ENCODE measurements at regions not wholly inside any gene's neighbourhood (a gene's known extent, or its start where the extent isn't known, plus 50 kb on each side); places are given as distances from the start of the nearest gene placed in this dataset.

DNA sequence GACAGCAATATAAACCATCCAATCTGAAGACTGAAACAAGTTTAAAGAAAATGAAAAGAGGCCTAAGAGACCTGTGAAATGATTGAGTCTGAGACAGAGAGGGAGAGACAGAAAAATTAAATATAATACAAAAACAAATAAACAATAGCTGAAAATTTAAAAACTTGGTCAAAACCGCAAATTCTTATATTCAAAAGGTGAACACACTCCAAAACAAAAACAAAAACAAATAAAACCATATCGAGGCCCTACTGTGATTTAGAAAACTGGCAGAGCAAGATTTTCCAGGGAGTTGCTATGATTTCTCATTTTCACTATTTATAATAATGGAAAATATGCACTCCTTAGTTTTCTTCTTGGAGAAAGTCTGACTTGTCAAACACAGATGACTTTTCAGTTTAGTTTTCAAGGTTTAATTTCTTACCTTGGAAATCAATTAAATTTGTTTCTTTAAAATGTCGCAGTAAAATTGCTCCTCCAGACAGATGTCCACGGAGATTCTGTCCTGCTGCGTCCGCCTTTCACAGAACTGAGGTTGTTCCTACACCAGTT lies 1420.3 kb downstream of the UQCRFS1 start:
- no peak for DNase-seq (ENCODE audit: low read depth in 3 of 3)

DNA sequence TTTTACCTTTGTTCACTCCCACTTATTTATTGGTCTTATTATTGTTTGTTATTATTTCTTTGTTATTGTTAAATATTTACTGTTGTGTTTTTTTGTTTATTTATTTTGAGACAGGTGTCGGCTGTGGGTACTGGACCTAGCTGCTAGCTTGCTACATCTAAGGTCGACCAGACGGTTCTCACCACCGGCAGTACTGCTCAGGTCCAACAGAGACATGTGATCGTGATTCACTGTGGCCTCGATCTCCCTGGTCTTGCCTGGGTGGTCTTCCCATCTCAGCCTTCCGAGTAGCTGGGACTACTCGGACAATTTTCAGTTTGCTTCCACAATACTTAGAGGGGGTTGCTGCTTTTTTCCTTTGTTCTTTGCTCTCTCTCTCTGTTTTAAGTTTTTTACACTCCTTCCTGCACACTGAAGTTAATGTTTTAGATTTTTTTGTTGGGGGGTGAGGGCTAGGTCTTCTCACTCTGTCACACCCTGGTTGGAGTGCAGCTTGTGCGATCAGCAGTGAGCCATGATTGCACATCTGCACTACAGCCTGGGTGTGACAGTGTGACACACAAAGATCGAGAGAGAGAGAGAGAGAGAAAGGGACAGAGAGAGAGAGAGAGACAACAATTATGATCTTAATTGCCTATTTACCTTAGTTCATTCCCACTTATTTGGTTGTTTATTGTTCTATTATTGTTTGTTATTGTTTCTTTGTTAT lies 1432.4 kb downstream of the UQCRFS1 start:
- no peak for DNase-seq (ENCODE audit: low read depth in 3 of 3)

DNA sequence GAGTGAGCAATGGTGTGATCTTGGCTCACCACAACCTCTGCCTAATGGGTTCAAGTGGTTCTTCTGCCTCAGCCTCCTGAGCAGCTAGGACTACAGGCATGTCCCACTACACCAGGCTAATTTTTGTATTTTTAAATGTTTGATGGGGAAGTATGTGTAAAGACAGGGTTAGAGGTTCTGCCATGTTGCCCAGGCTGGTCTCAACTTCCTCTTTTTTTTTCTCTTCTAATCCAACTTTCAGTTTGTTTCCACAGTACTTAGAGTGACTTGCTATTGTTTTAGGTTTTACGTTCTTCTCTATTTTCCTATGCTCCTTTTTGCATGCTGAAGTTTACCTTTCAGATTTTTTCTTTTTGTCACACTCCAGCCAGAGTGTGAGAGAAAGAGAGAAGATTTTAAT lies 1433.0 kb downstream of the UQCRFS1 start:
- no peak for DNase-seq (ENCODE audit: low read depth in 3 of 3)

DNA sequence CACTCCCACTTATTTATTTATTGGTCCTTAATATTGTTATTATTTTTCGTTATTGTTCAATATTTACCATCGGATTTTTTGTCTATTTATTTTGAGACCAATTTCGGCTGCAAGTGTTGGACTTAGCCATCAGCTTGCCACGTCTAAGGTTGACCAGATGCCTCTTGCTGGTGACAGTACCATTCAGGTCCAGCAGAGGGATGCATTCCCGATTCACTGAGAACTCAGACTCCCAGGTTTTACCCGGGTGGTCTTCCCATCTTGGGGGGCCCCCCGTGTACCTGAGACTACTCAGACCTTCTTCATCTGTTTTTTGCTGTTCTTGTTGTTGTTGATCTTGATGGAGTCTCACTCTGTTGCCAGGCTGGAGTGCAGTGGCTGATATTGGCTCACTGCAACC lies 1435.2 kb downstream of the UQCRFS1 start:
- DNase-seq (ENCODE audit: low read depth in 3 of 3), result no peak

DNA sequence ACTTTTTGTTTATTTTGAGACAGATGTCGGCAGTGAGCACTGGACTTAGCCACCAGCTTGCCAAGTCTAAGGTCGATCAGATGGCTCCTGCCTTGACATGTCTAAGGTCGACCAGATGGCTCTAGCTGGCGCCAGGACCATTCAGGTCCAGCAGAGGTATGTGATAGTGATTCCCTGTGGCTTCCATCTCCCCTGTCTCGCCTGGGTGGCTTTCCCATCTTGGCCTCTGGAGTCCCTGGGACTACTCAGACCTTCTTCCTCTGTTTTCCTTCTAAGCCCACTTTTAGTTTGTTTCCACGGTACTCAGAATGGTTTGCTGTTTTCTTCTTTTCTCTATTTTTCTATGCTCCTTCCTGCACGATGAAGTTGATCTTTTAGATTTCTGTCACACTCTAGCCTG lies 1435.7 kb downstream of the UQCRFS1 start:
- no peak for DNase-seq (ENCODE audit: low read depth in 3 of 3)

DNA sequence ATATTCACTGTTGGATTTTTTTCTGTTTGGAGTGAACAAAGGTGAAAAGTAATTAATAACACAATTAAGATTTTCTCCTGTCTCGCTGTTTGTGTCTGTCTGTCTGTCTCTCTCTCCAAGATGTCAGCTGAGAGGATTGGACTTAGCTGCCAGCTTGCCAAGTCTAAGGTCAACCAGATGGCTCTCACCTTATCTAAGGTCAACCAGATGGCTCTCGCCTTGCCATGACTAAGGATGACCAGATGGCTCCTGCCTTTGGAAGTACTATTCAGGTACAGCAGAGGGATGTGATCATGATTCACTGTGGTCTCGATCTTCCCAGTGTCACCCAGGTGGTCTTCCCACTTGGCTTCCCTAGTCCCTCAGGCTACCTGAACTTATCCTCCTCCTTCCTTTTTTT lies 1436.4 kb downstream of the UQCRFS1 start:
- no peak for DNase-seq (ENCODE audit: low read depth in 3 of 3)

DNA sequence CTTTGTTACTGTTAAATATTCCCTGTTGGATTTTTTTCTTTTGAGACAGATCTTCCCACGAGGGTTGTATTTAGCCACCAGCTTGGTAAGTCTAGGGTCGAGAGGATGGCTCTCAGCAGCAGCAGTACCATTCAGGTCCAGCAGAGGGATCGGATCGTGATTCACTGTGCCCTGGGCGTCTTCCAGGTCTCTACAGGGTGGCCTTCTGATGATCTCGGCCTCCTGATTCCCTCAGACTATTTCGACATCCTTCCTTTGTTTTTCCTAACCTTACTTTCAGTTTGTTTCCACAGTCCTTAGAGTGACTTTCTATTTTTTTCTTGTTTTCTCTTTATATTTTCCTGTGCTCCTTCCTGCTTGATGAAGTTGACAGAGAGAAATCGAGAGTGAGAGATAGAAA lies 1436.9 kb downstream of the UQCRFS1 start:
- DNase-seq (ENCODE audit: low read depth in 3 of 3), result no peak

DNA sequence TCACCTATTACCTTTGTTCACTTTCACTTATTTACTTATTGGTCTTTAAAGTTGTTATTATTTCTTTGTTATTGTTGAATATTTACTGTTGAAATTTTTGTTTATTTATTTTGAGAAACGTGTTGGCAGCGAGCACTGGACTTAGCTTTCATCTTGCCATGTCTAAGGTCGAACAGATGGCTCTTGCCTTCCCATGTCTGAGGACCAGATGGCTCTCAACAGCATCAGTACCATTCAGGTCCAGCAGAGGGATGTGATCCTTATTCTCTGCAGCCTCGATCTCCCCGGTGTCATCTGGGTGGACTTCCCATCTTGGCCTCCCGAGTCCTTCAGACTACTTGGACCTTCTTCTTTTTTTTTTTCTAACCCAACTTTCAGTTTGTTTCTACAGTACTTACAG lies 1437.6 kb downstream of the UQCRFS1 start:
- no peak for DNase-seq (ENCODE audit: low read depth in 3 of 3)

DNA sequence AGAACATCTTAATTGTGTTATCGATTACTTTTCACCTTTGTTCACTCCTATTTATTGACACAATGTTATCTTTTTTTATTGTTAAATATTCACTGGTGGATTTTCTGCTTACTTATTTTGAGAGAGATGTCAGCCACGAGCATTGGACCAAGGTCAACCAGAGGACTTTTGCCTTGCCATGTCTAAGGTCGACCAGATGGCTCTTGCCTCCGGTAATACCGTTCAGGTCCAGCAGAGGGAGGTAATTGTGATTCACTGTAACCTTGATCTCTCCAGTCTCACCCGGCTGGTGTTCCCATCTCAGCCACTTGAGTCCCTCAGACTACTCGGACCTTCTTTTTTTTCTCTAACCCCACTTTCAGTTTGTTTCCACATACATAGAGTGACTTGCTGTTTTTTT lies 1438.1 kb downstream of the UQCRFS1 start:
- DNase-seq (ENCODE audit: low read depth in 3 of 3), result no peak

DNA sequence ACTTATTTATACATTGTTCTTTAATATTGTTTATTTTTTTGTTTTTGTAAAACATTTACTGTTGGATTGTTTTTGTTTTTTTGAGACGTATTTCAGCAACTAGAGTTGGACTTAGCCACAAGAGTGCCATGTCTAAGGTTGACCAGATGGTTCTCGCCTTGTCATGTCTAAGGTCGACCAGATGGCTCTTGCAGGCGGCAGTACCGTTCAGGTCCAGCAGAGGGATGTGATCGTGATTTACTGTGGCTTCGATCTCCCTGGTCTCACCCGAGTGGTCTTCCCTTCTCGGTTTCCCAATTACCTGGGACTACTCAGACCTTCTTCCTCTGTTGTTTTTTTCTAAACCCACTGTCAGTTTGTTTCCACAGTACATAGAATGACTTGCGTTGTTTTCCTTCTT lies 1438.6 kb downstream of the UQCRFS1 start:
- no peak for DNase-seq (ENCODE audit: low read depth in 3 of 3)

DNA sequence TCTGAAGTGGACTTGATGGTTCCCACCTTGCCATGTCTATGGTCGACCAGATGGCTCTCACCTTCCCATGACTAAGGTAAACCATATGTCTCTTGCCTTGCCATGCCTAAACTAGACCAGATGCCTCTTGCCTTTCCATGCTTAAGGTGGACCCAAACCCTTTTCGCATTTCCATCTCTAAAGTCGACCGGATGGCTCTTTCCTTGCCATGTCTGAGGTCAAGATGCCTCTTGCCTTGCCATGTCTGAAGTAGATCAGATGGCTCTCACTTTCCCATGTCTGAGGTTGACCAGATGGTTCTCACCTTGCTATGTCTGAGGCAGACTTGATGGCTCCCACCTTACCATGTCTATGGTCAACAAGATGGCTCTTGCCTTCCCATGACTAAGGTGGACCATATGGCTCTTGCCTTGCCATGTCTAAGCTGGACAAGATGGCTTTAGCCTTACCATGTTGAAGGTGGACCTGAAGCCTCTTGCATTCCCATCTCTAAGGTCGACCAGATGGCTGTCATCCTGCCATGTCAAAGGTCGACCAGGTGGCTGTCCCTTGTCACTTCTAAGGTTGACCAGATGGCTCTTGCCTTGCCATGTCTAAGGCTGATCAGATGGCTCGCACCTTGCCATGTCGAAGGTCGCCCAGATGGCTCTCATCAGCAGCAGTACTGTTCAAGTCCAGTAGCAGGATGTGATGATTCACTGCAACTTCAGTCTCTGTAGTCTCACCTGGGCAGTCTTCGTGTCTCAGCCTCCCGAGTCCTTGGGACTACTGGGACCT lies 1439.4 kb downstream of the UQCRFS1 start:
- no peak for DNase-seq (ENCODE audit: low read depth in 3 of 3)

DNA sequence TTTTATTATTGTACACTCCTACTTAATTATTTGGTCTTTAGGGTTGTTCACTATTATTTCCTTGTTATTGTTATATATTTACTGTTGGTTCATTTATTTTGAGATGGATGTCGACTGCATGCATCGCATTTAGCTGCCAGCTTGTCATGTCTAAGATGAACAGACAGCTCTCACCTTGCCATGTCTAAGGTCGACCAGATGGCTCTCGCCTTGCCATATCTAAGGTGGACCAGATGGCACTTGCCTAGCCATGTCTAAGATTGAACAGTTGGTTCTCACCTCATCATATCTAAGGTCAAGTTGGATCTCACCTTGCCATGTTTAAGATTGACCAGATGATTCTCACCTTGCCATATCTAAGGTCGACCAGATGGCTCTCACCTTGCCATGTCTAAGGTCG lies 1440.9 kb downstream of the UQCRFS1 start:
- no peak for DNase-seq (ENCODE audit: low read depth in 3 of 3)

DNA sequence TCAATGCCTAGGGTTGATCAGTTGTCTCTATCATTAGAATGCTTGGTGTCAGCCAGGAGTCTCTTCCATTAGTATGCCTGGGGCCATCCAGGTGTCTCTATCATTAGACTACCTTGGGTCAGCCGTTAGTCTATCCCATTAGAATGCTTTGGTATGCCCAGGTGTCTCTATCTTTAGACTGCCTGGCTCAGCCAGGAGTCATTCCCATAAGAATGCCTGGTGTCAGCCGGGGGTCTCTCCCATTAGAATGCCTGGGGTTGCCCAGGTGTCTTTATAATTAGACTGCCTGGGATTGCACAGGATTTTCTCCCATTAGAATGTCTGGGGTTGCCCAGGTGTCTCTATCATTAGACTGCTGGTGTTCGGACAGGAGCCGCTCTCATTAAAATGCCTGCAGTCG lies 1442.9 kb downstream of the UQCRFS1 start:
- no peak for DNase-seq (ENCODE audit: low read depth in 3 of 3)

DNA sequence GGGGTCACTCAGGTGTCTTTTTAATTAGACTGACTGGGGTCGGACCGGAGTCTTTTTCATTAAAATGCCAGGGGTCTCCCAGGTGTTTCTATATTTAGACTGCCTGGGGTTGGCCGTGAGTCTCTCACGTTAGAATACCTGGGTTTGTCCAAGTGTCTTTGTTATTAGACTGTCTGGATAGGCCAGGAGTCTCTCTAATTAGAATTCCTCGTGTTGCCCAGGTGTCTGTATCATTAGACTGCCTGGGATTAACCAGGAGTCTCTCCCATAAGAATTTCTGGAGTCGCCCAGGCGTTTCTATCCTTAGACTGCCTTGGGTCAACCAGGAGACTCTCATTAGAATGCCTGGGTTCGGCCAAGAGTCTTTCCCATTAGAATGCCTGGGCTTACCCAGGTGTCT lies 1445.7 kb downstream of the UQCRFS1 start:
- DNase-seq (ENCODE audit: low read depth in 3 of 3), result no peak

DNA sequence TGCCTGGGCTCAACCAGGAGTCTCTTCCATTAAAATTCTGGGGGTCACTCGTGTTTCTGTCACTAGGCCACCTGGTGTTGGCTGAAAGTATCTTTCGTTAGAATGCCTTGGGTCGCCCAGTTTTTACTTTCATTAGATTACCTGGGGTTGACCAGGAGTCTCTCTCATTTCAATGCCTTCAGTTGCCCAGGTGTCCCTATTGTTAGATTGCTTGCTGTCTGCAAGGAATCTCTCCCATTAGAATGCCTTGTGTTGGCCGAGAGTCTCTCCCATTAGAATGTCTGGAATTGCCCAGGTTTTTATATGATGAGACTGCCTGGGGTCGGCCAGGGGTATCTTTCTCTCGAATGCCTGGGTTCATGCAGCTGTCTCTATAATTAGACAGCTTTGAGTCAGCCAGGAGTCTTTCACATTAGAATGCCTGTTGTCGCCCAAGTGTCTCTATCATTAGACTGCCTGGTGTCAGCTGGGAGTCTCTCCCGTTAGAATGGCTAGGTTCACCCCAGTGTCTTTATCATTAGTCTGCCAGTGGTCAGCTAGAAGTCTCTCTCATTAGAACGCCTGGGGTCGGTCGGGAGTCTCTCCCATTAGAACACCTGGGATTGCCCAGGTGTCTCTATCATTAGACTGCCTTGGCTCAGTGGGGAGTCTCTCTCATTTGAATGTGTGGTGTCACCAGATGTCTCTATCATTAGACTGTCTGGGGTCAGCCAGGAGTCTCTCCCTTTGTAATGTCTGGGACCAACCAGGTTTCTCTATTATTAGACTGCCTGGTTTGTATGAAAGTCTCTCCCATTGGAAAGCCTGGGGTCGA lies 1446.8 kb downstream of the UQCRFS1 start:
- no peak for DNase-seq (ENCODE audit: low read depth in 3 of 3)

DNA sequence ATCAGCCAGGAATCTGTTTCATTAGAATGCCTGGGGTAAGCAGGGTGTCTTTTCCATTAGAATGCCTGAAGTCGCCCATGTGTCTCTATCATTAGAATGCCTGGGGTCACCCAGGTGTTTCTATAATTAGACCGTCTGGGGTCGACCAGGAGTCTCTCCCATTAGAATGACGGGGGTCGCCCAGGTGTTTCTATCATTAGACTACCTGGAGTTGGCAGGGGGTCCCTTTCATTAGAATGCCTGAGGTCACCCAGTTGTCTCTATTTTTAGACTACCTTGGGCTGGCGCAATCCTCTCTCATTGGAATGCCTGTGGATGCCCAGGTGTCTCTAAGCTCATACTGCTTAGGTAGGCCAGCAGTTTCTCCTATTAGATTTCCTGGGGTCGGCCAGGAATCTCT lies 1447.6 kb downstream of the UQCRFS1 start:
- no peak for DNase-seq (ENCODE audit: low read depth in 3 of 3)

DNA sequence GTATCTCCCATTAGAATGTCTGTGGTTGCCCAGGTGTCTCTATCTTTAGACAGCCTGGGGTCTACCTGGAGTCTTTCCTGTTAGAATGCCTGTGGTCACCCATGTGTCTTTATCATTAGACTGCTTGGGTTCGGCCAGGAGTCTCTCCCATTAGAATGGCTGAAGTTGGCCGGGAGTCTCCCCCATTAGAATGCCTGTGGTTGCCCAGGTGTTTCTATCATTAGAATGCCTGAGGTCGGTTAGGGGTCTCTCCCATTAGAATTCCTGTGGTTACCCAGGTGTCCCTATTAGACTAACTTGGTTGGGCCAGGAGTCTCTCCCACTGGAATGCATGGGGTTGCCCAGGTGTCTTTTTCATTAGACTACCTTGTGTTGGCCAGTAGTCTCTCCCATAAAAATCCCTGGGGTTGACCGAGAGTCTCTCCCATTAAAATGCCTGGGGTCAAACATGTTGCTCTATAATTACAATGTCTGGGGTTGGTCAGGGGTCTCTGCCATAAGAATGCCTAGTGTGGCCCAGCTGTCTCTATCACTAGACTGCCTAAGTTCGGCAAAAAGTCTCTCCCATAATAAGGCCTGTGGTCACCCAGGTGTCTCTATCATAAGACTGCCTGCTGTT lies 1448.7 kb downstream of the UQCRFS1 start:
- DNase-seq (ENCODE audit: low read depth in 3 of 3), result no peak

DNA sequence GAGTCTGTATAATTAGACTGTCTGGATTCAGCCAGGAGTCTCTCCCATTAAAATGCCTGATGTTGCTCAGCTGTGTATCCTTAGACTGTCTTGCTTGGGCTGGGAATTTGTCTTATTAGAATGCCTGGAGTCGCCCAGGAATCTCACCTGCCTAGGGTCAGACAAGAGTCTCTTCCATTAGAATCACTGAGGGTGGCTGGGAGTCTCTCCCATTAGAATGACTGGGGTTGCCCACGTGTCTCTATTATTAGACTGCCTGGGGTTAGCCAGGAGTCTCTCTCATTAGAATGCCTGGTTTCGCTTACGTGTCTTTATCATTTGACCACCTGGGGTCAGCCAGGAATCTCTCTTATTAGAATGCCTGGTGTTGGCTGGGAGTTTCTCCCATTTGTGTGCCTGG lies 1450.0 kb downstream of the UQCRFS1 start:
- no peak for DNase-seq (ENCODE audit: low read depth in 3 of 3)

DNA sequence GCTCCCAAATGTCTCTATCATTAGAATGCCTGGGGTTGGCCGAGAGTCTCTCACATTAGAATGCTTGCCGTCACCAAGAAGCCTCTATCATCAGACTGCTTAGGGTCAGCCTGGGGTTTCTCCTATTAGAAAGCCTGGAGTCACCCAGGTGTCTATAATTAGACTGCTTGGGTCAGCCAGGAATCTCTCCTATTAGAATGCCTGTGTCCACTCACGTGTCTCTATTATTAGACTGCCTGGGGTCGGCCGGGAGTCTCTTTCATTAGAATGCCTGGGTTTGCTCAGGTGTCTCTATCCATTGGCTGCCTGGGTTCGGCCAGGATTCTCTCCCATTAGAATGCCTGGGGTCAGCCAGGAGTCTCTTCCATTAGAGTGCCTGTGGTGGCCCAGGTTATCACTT lies 1453.1 kb downstream of the UQCRFS1 start:
- DNase-seq (ENCODE audit: low read depth in 3 of 3), result no peak

DNA sequence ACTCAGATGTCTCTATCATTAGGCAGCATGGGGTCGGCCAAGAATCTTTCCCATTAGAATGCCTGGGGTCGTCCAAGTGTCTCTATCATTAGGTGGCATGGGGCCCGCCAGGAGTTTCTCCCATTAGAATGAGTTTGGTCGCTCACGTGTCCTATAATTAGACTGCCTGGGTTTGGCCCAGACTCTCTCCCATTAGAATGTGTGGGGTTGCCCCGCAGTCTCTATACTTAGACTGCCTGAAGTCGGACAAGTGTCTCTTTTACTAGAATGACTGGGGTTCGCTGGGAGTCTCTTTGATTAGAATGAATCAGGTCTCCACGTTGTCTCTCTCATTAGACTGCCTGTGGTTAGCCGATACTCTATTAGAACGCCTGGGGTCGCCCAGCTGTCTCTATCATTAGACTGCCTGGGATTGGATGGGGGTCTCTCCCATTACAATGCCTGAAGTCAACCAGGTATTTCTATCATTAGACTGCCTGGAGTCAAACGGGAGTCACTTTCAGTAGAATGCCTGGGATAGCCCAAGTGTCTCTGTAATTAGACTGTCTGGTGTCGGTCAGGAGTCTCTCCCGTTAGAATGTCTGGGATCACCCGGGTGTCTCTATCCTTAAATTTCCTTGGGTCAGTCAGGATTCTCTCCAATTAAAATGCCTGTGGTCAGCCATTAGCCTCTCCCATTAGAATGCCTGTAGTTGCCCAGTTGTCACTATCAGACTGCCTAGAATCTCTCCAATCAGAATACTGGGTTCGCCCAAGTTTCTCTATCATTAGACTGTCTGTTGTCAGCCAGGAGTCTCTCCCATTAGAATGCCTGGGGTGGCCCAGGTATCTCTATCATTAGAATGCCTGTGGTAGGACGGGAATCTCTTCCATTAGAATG lies 1454.1 kb downstream of the UQCRFS1 start:
- DNase-seq (ENCODE audit: low read depth in 3 of 3), result no peak

DNA sequence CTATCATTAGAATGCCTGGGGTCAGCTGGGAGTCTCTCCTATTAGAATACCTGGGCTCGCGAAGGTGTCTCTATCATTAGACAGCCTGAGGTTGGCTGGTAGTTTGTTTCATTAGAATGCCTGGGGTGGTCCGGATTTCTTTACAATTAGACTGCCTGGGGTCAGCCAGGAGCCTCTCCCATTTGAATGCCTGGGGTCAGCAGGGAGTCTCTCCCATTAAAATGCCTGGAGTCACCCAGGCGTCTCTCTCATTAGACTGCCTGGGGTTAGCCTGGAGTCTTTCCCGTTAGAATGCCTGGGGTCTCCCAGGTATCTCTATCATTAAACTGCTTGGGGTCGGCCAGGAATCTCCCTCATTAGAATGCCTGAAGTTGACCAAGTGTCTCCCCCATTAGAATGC lies 1458.3 kb downstream of the UQCRFS1 start:
- no peak for DNase-seq (ENCODE audit: low read depth in 3 of 3)

Measured in stimulated activated CD4-positive, alpha-beta T cell treated with anti-CD3 and anti-CD28 coated beads, TNF-alpha, amount 100 ng/mL, for 4 hours (primary cell).